ENCODE measurements at regions not wholly inside any gene's neighbourhood (a gene's known extent, or its start where the extent isn't known, plus 50 kb on each side); places are given as distances from the start of the nearest gene placed in this dataset.

DNA sequence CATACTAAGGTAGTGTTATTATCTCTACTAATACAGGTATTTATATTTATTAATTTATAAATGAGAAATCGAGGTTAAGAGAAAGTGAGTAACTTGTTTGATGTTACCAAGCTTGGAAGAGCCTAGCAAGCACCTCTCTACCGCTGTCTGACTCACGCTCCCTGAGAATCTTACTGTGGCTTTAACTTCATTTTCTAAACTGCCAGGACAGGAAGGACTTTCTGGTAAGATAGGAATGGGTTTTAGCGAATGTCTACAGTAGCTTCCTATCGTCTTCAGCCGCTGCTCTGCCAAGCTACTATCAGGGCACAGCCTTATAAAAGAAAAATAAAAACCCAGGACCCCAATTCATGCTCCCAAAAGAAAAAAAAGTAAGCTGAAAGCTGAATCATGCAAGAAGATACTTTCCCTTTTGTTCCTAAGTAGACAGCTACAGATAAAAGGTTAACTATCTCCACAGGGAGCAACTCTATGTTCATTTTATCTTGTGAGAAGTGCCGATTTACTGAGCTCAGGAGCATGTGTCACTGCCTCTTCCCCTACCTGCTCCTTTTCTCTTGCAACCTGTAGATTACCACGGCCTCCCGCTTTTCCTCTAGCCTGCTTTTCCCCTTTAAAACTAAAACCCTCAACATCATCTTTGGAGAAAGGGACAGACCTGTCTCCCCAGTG, 60.2 kb downstream of the THNSL1 start:
- DNase-seq (ENCODE audit: low spot score in 2 of 2) = no peak
- H3K27ac Mint-ChIP-seq = no peak overlapping the region
- H3K9me3 Mint-ChIP-seq = no peaks in the 10 kb centered on the region
- no peaks in the 10 kb centered on the region for H3K36me3 Mint-ChIP-seq
- ATAC-seq = no peak

DNA sequence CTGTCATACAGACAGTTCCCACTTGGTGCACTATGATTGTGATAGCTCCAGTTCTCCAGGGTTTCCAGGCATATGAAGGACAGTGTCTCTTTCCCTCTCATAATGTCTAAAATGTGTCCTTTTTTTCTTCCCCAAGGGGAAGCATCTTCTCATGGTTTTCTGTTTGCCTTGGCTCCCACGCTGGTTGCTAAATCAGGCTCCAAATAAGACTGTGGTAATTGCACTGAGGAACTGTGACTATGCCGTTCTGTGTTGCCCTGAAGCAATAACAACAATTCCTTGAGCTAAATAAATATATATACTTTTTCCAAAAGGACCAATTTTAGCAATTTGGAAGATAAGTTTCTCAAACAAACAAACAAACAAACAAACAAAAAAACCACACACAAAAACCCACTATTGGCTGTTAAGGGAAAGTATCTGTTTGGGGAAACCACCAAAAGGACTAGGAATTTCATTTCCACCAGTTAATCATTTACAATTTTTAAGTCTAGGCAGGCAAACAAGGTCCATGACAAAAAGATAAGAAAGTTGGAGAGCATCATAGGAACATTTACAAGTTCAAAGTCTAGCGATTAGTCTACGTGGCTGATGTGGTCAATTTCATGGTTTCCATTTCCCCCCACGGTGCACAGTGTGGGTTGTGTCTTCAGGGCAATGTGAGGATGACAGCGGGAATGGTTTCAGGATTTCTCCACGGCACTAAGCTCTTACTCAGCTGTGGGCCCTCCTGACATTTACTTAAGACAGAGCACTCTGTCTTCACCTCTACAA, 62.4 kb downstream of the THNSL1 start:
- DNase-seq (ENCODE audit: low spot score in 2 of 2) = no peak
- Mint-ChIP-seq H3K36me3 (no peaks in the 10 kb centered on the region), H3K9me3 (no peaks in the 10 kb centered on the region), H3K27ac (no peak overlapping the region)
- ATAC-seq = peak in 1 of 2 donors; percentile 55

DNA sequence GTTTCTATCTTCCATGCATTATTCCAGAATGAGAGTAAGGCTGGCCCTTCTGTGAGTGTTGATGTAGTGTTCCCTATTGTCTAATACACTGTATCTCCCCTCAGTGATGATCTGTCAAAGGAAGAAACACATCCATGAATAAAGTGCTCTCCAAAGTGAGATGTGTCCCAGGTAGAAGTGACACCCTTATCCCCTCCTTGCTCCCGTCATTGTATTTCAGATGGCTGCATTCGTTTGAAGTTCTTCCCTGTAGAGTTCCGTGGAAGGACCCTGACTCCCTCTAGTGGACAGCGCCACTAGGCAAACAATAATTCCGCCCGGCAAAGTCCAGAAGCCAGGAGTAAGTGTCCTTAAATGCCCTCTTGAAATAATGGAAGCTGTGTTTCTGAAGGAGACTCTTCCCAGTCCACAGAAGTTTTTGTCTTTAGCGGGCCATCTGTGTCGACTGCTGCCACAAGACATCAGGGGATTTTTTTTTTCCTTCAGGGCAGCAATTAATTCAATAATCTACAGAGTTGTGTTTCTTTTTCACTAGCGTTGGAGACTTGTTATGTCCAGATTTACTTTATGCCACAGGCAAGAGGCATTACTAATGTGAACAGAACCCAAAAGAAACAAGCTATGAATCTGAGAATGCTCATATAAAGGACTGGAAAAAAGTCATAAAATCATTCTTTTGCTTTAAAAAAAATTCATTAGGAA, 64.6 kb downstream of the THNSL1 start:
- DNase-seq (ENCODE audit: low spot score in 2 of 2) = peak in 1 of 2 donors; percentile 63
- Mint-ChIP-seq H3K9me3 (no peaks in the 10 kb centered on the region), H3K27ac (no peak overlapping the region), H3K36me3 (no peaks in the 10 kb centered on the region)
- ATAC-seq = peak; percentile 76 to 84

DNA sequence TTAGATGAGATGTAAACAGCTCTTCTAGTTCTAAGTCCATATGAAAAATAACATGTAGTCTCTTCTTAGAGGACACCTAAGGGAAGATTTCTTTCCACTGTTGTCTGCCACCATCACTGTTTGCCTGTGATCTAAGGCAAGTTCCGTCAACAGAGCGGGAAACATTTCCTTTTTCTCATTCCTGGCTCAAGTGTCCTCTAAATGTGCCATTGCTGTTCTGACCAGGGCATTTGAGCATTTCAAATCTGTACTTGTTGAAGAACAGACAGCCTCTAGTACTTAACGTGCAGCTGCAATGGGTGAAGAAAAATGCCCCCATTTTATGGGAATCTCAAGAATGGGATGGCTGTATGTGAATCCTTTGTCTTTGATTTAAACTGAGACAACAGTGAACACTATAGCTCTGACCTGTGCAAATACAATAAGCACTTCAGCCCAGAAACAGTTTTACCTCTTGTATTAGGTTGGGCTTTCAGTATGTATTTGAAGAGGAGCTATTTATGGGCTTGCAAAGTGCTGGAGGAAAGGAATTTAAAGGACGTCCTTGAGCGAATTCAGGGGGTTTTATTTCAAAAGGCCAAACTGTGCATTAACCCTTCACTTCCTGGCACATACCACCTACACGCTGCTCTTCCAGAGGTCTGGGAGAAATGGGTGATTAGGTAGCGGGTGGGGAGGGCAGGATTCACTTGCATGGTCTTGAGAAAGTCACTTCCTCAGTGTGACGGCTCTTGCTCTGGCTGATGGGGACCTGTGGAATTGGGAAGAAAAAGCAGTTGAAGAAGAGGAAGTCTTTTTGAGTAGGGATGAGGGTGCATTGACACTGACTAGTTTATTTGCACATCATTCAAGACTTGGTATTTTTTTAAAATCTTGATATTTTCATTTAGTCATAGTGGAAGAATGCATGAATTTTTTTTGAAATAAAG, 66.1 kb downstream of the THNSL1 start:
- no peak for DNase-seq (ENCODE audit: low spot score in 2 of 2)
- Mint-ChIP-seq H3K36me3 (no peaks in the 10 kb centered on the region), H3K9me3 (no peaks in the 10 kb centered on the region), H3K27ac (no peak overlapping the region)
- no peak for ATAC-seq

DNA sequence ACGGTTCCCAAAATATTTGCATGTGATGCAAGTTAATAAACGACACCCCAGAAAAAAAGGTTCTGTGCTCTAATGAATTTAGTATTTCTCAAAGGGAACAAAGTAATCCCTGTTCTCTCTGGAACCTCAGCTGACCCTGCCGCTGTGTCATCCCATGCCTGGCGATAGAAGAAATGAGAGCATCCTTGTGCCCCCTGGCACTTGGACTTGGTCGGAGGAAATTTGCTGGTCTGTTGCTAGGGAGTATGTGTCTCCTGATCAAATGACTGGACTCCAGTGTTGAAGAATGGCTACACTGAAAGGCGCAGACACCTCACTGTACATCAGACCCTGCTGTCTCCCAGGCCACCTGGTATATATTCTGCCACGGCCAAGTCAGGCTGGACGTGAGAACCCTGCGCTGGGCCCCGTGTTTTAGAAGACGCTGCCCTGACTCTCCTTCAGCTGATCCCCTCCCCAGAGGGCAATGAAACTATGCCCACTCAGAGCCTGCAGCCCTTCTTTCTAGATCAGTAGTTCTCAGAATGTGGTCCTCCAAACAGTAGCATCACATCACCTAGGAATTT, 67.2 kb downstream of the THNSL1 start:
- H3K9me3 Mint-ChIP-seq = no peaks in the 10 kb centered on the region
- no peak for ATAC-seq
- DNase-seq (ENCODE audit: low spot score in 2 of 2) = no peak
- H3K27ac Mint-ChIP-seq = no peak overlapping the region
- H3K36me3 Mint-ChIP-seq = no peaks in the 10 kb centered on the region

DNA sequence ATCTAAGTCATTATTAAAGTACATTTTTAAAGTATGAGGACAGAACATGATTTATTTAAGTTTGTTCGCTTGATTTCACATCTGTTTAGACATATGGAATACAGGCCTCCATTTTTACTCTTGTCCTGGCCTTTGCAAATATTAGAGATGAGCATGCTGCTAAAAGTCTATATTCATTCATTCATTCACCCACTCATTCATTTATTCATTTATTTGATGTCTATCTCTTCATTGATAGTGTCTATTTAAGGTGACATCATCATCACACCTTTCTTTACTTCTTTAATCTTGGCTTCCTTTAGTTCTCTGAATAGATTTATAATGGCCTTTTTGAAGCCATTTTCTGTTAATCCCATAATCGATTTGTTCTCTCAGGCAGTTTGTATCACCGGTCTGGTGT, 68.0 kb downstream of the THNSL1 start:
- DNase-seq (ENCODE audit: low spot score in 2 of 2) (no peak), ATAC-seq (no peak)
- Mint-ChIP-seq H3K9me3 (no peaks in the 10 kb centered on the region), H3K27ac (no peak overlapping the region), H3K36me3 (no peaks in the 10 kb centered on the region)

DNA sequence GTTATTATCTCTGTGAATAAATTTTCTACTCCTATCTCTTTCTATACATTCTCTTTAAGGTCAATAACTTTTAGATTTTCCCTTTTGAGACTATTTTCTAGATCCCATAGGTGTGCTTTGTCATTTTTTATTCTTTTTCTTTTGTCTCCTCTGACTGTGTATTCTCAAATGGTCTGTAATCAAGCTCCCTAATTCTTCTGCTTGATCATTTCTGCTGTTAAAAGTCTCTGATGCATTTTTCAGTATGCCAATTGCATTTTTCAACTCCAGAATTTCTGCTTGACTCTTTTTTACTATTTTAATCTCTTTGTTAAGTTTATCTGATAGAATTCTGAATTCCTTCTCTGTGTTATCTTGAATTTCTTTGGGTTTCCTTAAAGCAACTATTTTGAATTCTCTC, 78.2 kb downstream of the THNSL1 start:
- Mint-ChIP-seq H3K36me3 (peaks cover 17 to 25% of the 10 kb centered on the region in 2 donors), H3K27ac (no peak overlapping the region), H3K9me3 (peaks cover 20 to 21% of the 10 kb centered on the region in 2 donors)
- no peak for ATAC-seq
- DNase-seq (ENCODE audit: low spot score in 2 of 2) = no peak

DNA sequence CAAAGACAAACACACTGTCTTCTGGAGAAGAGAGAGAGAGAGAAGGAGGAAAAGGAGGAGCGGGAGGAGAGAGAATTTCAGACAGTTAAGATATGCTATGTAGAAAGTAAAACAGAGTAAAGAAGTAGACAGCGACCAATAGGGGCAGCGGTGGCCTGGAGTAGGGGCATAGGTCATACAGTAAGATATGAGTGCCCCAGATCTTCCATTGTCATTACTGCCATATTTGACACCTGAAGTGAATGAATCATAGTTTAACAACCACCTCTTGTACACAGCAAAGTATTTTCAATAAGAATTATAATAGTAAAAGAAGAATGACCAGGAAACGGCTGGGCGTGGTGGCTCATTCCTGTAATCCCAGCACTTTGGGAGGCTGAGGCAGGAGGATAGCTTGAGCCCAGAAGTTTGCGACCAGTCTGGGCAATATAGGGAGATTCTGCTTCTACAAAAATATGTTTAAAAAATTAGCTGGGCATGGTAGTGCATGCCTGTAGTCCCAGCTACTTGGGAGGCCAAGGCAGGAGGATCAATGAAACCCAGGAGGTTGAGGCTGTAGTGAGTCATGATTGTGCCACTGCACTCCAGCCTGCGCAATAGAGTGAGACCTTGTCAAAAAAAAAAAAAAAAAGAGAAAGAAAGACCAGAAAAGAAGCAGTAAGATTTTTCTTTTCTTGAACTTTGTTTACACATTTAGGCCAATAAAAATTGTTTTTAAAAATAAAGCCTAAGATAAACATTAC, 77.0 kb upstream of the GPR158 start:
- no peak for ATAC-seq
- no peak for DNase-seq (ENCODE audit: low spot score in 2 of 2)
- Mint-ChIP-seq H3K9me3 (peaks cover 15 to 20% of the 10 kb centered on the region in 2 donors), H3K27ac (no peak overlapping the region), H3K36me3 (peaks cover 17 to 25% of the 10 kb centered on the region in 2 donors)

DNA sequence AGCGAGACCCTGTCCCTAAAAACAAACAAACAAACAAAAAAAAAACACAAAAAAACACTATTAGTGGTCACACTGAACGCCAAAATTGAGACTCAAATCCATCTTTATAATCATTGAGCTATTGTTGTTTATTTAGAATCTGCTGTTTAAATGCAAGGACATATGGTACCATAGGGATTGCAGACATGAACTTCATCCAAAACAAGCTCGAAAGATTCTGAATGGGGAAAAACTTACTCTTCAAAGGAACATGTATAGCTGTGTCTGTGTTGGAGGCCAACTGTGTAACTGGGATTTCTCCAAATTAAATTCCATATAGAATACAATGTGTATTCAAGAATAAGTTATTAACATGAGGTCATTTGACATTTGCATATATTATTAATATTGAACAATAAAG, 74.7 kb upstream of the GPR158 start:
- DNase-seq (ENCODE audit: low spot score in 2 of 2) (no peak), ATAC-seq (no peak)
- H3K27ac Mint-ChIP-seq = no peak overlapping the region
- H3K9me3 Mint-ChIP-seq = no peaks in the 10 kb centered on the region
- H3K36me3 Mint-ChIP-seq = peaks cover 2 to 4% of the 10 kb centered on the region in 2 donors

DNA sequence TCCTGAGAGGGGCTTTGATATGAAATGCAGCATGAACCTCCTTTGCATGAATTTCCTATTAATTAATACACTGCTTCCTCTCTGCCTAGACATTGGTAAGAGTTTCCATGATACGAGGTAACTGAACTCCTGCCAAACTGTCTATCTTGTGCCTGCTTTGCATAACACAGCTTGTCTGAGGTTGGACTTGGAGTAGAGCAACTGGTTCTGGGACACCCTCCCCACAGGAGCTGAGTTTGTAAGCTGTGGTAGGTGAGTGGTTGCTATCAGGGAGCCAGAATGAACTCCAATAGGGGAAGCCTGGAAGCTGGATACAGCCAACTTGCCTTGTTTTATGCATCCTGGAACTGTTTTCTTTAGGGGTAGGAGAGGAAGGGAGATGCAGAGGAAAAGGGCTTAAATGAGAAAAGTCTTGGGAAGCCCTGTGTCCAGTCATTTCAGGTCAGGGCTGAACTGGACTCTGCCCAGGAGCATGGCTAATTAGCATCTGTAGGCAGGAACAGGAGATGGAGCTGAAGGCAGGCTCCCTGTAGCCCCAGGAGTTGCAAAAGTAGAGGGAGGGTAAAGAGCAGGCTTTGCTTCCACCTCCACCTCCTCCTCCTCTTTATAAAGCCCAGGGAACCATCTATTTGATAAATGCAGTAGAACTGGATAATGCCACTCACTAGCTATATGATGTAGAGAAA, 73.2 kb upstream of the GPR158 start:
- Mint-ChIP-seq H3K27ac (no peak overlapping the region), H3K36me3 (no peaks in the 10 kb centered on the region), H3K9me3 (no peaks in the 10 kb centered on the region)
- ATAC-seq (no peak), DNase-seq (ENCODE audit: low spot score in 2 of 2) (no peak)

DNA sequence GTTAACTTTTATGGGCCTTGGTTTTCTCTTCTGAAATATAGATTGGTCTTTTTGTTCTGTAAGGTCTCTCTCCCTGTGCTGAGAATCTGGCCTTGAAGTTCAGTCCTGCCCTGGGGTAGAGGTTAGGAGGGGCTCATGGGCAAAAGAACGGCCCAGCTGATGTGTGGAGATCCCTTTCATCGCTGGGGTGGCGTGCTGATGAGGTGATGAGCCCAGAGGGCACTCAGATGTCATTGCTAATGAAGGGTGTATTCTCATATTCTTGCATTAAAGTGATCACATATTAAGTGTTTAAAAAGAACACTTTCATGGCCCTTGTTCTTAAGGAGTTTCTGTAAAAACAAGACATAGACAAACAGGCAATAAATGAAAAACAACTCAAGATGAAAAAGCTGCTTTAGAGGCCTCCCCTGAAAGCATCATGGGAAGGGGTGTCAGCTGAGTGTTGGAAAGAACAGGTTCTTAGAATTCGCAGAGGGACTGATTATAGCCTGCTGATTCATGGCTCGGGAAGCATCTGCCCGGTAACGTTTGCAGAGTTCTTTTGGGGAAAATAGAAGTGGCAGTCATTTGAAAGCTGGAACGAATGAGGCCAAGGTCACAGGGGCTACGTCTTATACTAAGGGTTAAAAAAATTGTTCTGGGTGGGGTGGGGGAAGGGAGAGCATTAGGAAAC, 72.5 kb upstream of the GPR158 start:
- H3K9me3 Mint-ChIP-seq = no peaks in the 10 kb centered on the region
- no peak for ATAC-seq
- no peak for DNase-seq (ENCODE audit: low spot score in 2 of 2)
- H3K27ac Mint-ChIP-seq = no peak overlapping the region
- no peaks in the 10 kb centered on the region for H3K36me3 Mint-ChIP-seq

DNA sequence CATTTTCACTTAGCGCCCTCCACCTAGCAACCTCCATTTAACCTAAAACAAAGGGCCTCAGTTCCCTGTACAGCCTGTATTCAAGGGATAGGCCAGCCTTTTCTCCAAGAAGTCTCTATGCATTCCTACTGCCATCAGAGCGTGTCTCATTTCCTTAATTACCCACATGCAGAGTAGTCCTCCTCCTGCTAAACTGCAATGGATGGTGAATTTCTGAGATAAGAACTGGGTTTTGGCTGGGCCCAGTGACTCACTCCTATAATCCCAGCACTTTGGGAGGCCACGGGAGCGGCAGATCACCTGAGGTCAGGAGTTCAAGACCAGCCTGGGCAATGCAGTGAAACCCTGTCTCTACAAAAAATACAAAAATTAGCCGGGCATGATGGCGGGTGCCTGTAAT, 71.1 kb upstream of the GPR158 start:
- H3K36me3 Mint-ChIP-seq = no peaks in the 10 kb centered on the region
- DNase-seq (ENCODE audit: low spot score in 2 of 2) (no peak), ATAC-seq (no peak)
- no peaks in the 10 kb centered on the region for H3K9me3 Mint-ChIP-seq
- H3K27ac Mint-ChIP-seq = peak overlapping the region in 1 of 2 donors; percentile 33

DNA sequence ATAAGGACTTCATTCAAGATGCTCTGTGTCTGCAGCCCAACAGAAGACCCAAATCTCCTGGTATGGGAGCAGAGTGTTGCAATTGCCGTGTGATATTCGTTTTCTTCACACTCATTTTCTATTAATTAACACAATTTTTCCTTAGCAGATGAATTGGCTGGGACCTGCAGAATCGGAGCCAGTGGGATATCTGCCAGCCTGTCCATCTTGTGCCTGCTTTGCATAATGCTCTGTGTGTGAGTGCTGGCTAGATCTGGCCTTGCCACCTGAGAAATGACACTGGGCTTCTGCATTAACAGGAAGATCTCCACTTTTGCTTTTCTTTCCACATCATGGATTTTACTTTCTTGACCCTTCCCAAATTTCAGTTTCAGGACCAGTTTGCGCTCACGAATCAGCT, 70.4 kb upstream of the GPR158 start:
- DNase-seq (ENCODE audit: low spot score in 2 of 2) = no peak
- H3K9me3 Mint-ChIP-seq = no peaks in the 10 kb centered on the region
- no peak overlapping the region for H3K27ac Mint-ChIP-seq
- ATAC-seq = no peak
- no peaks in the 10 kb centered on the region for H3K36me3 Mint-ChIP-seq

DNA sequence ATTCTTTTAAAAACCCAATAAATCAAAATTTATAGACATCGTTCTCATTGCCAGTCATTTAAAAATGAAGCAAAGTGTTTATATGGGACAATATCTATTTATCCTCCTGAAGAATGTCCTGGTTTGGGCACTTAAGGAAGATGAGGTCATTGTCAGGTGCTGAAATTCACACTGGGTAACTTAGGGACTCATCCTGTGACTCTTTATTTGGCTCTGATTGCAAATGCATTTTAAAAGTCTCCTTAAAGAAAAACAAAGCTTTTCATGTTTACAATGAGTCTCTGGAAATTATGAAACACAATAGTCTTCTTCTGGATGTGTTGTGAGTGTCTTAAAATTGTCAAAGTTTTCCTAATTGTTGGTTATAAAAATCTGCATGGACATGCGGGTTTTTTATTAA, 69.5 kb upstream of the GPR158 start:
- no peaks in the 10 kb centered on the region for H3K9me3 Mint-ChIP-seq
- no peak for DNase-seq (ENCODE audit: low spot score in 2 of 2)
- H3K36me3 Mint-ChIP-seq = no peaks in the 10 kb centered on the region
- H3K27ac Mint-ChIP-seq = no peak overlapping the region
- ATAC-seq = no peak

DNA sequence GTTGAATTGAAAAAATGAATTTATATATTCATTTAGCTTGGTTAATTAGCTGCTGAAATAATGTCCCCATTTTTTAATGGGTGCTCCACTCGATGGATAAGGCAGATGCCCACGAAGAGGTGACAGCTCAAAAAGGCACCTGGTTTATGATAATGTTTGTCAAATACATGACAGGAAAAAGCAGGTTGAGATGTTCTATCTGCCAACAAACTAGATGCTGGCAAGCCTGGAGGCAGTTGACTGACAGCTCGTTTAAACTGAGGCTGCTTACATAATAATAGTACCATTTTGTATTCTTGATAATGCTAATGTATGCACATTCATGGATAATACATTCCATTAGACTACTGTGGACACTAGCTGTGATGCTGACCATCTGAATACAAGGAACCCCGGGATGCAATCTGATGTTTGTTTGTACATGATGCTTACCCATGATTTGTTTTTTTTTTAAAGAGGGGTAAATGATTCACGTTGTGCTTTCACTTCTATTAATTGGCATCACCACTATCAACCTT, 69.0 kb upstream of the GPR158 start:
- DNase-seq (ENCODE audit: low spot score in 2 of 2) (no peak), ATAC-seq (no peak)
- Mint-ChIP-seq H3K9me3 (no peaks in the 10 kb centered on the region), H3K27ac (no peak overlapping the region), H3K36me3 (no peaks in the 10 kb centered on the region)
